ENCODE measurements at regions not wholly inside any gene's neighbourhood (a gene's known extent, or its start where the extent isn't known, plus 50 kb on each side); places are given as distances from the start of the nearest gene placed in this dataset.

DNA sequence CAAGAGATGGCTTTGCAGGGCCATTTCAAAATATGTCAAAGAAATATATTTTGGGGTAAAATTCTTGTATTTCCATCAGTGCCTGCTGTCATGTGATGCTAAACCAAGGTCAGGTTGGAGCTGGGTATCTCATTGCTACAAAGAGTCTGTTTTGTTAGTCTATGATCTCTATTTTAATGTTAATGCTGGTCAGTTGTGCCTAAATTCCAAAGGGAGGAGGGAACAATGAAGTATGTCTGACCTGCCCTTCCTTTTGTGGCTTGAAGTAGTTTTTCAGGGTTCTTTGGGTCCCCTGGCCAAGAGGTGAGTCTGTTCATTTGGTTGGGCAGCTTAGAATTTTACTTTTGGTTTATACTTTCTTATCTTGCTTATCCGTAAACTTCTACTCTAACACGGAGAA lies 61.6 kb upstream of the DYNAP start (continued):
- TF ChIP-seq KDM1A (IDR thresholded peaks at IDR 0.05; ENCODE audit: borderline replicate concordance, low read length) (no peak), KDM4A (IDR thresholded peaks at IDR 0.05; ENCODE audit: low read depth, low read length, severe bottlenecking) (peak; percentile 6), HDAC2 (IDR thresholded peaks at IDR 0.05; ENCODE audit: borderline replicate concordance in 1 of 2, low read depth in 2 of 2, low read length in 2 of 2) (no peak; a peak in 1 of 4 replicates), TAF1 (IDR thresholded peaks at IDR 0.05; ENCODE audit: low read depth, low read length) (peak; percentile 54)
- TF ChIP-seq, protein P1, sequence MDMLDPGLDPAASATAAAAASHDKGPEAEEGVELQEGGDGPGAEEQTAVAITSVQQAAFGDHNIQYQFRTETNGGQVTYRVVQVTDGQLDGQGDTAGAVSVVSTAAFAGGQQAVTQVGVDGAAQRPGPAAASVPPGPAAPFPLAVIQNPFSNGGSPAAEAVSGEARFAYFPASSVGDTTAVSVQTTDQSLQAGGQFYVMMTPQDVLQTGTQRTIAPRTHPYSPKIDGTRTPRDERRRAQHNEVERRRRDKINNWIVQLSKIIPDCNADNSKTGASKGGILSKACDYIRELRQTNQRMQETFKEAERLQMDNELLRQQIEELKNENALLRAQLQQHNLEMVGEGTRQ (IDR thresholded peaks at IDR 0.05; ENCODE audit: low read length), result peak; percentile 55; the same call in 1 of the 2 replicates
